Astrocyte (in vitro differentiated cells and primary cell): ENCODE measurements at regions not wholly inside any gene's neighbourhood (a gene's known extent, or its start where the extent isn't known, plus 50 kb on each side); places are given as distances from the start of the nearest gene placed in this dataset.

Source experiments
- DNase-seq: peaks from one replicate; pipeline ENCODE4 v3.0.0-alpha.2; 2010; ENCODE audit warnings: low read depth
- FAIRE-seq: peaks from 2 replicates; lab custom pipeline; 2011; peaks lifted over from hg19 to GRCh38; lab: Jason Lieb, UNC
- H2AFZ ChIP-seq: 2 replicates; pipeline ENCODE4 v1.6.0; 2012; ENCODE audit warnings: low read depth, low read length, inconsistent platforms
- H3K27ac ChIP-seq: 2 replicates; pipeline ENCODE4 v1.5.1; 2011; ENCODE audit warnings: low read depth, low read length, inconsistent platforms
- H3K27me3 ChIP-seq: 2 replicates; pipeline ENCODE4 v1.6.0; 2011; ENCODE audit warnings: low read length, inconsistent platforms; ENCODE audit not compliant: insufficient read depth
- H3K36me3 ChIP-seq: 2 replicates; pipeline ENCODE4 v1.5.1; 2011; ENCODE audit warnings: low read length, inconsistent platforms; ENCODE audit not compliant: insufficient read depth
- H3K4me1 ChIP-seq: 2 replicates; pipeline ENCODE4 v1.5.1; 2011; ENCODE audit warnings: low read length, inconsistent platforms; ENCODE audit not compliant: insufficient read depth
- H3K4me2 ChIP-seq: 2 replicates; pipeline ENCODE4 v1.6.0; 2012; ENCODE audit warnings: low read length, inconsistent platforms
- H3K4me3 ChIP-seq: 2 replicates; pipeline ENCODE4 v1.5.1; 2011; ENCODE audit warnings: low read depth, mild to moderate bottlenecking, low read length, inconsistent platforms; ENCODE audit not compliant: insufficient read depth
- H3K79me2 ChIP-seq: 2 replicates; pipeline ENCODE4 v1.6.0; 2012; ENCODE audit warnings: mild to moderate bottlenecking, low read length, inconsistent platforms; ENCODE audit not compliant: insufficient read depth
- H3K9ac ChIP-seq: 2 replicates; pipeline ENCODE4 v1.6.0; 2012; ENCODE audit warnings: mild to moderate bottlenecking, low read length, inconsistent platforms
- H3K9me3 ChIP-seq: 2 replicates; pipeline ENCODE4 v1.5.1; 2012; ENCODE audit warnings: low read depth, mild to moderate bottlenecking, low read length, inconsistent platforms; ENCODE audit not compliant: insufficient read depth
- H4K20me1 ChIP-seq: 2 replicates; pipeline ENCODE4 v1.6.0; 2012; ENCODE audit warnings: low read length, inconsistent platforms; ENCODE audit not compliant: insufficient read depth
- H3K27ac Mint-ChIP-seq: one replicate; pipeline ENCODE4 v1.8.0; 2021; ENCODE audit warnings: mild to moderate bottlenecking, mixed read lengths; ENCODE audit not compliant: unreplicated experiment
- H3K27me3 Mint-ChIP-seq: one replicate; pipeline ENCODE4 v1.8.0; 2021; ENCODE audit warnings: low read depth, mixed read lengths; ENCODE audit not compliant: unreplicated experiment
- H3K36me3 Mint-ChIP-seq: one replicate; pipeline ENCODE4 v1.8.0; 2021; ENCODE audit warnings: low read depth, mixed read lengths; ENCODE audit not compliant: unreplicated experiment
- H3K4me1 Mint-ChIP-seq: one replicate; pipeline ENCODE4 v1.8.0; 2021; ENCODE audit warnings: low read depth, mixed read lengths; ENCODE audit not compliant: unreplicated experiment
- H3K4me3 Mint-ChIP-seq: one replicate; pipeline ENCODE4 v1.8.0; 2021; ENCODE audit warnings: mild to moderate bottlenecking, moderate library complexity, mixed read lengths; ENCODE audit not compliant: unreplicated experiment
- H3K9me3 Mint-ChIP-seq: one replicate; pipeline ENCODE4 v1.8.0; 2021; ENCODE audit warnings: mild to moderate bottlenecking, mixed read lengths; ENCODE audit not compliant: unreplicated experiment
- CTCF ChIP-seq: IDR thresholded peaks from 2 replicates; pipeline ENCODE4 v1.5.1; 2011; ENCODE audit warnings: low read depth, mild to moderate bottlenecking, inconsistent platforms, low read length, moderate library complexity; ENCODE audit not compliant: insufficient read depth
- EZH2 ChIP-seq: IDR thresholded peaks from 2 replicates; pipeline ENCODE4 v1.6.1; 2012; ENCODE audit warnings: mild to moderate bottlenecking, low read length, inconsistent platforms; ENCODE audit not compliant: insufficient read depth

DNA sequence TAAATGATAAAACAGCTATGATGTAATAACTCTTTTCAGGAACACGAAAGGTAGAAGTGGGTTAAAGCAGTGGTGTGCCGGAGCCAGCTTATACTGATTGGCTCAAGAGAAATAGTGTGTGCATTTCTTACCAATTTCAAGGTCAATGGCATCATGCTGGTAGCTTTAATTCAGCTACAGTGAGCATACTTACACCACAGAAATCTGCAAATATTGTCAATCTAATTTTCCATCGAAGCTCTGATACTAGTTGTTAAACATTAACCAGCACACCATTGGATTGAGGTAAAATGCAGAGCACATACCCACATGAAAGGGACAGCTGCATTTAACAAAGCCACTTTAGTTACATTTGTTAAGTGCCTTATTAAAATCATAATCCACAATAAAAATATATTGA, 225.7 kb downstream of the KCNC2 start:
- Mint-ChIP-seq H3K27me3 (peaks cover 2% of the 10 kb centered on the region), H3K9me3 (no peaks in the 10 kb centered on the region)
- no peaks in the 10 kb centered on the region for H3K9me3 ChIP-seq

DNA sequence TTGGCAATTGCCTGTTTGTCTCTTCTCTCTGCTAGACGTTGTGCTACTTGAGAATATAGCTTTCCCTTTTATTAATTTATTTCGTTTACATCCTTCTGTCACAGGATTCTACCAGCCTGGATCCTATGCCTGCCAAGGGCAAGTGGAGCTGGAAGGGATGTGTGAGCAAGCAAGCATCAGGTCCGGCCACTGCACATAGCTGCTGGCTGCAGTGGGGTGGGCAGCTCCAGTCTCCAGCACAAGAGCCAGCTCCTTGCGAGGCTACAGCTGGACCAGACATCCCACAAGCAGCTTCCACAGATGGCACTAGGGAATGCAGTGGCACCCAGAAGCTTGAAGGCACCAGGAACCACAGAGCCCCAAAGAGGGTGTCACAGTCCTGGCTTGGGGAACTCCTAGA, 225.0 kb downstream of the KCNC2 start:
- no peak for FAIRE-seq
- no peaks in the 10 kb centered on the region for H3K4me1 ChIP-seq
- no peaks in the 10 kb centered on the region for H3K27me3 ChIP-seq
- Mint-ChIP-seq H3K27ac (no peak overlapping the region), H3K36me3 (no peaks in the 10 kb centered on the region), H3K9me3 (no peaks in the 10 kb centered on the region), H3K4me3 (no peak overlapping the region), H3K27me3 (peaks cover 2% of the 10 kb centered on the region), H3K4me1 (no peaks in the 10 kb centered on the region)
- H3K36me3 ChIP-seq, result no peaks in the 10 kb centered on the region
- no peaks in the 10 kb centered on the region for H4K20me1 ChIP-seq
- no peaks in the 10 kb centered on the region for H3K9me3 ChIP-seq
- no peak for DNase-seq
- no peak overlapping the region for H3K4me2 ChIP-seq
- no peak overlapping the region for H2AFZ ChIP-seq
- TF ChIP-seq CTCF, result no peak
- H3K9ac ChIP-seq, result no peak overlapping the region
- H3K27ac ChIP-seq, result no peak overlapping the region
- H3K4me3 ChIP-seq, result no peak overlapping the region
- H3K79me2 ChIP-seq, result no peaks in the 10 kb centered on the region

More for the DNA sequence above, 225.7 kb downstream of the KCNC2 start:
- no peaks in the 10 kb centered on the region for H3K36me3 Mint-ChIP-seq
- Histone ChIP-seq H2AFZ (no peak overlapping the region), H3K4me1 (no peaks in the 10 kb centered on the region), H3K9ac (no peak overlapping the region), H3K4me3 (no peak overlapping the region), H3K36me3 (no peaks in the 10 kb centered on the region), H3K79me2 (no peaks in the 10 kb centered on the region), H3K27ac (no peak overlapping the region), H3K4me2 (no peak overlapping the region), H3K27me3 (no peaks in the 10 kb centered on the region), H4K20me1 (no peaks in the 10 kb centered on the region)
- no peak overlapping the region for H3K27ac Mint-ChIP-seq
- TF ChIP-seq CTCF (no peak), EZH2 (no peak)
- FAIRE-seq, result no peak
- no peak for DNase-seq
- no peaks in the 10 kb centered on the region for H3K4me1 Mint-ChIP-seq
- H3K4me3 Mint-ChIP-seq, result no peak overlapping the region

DNA sequence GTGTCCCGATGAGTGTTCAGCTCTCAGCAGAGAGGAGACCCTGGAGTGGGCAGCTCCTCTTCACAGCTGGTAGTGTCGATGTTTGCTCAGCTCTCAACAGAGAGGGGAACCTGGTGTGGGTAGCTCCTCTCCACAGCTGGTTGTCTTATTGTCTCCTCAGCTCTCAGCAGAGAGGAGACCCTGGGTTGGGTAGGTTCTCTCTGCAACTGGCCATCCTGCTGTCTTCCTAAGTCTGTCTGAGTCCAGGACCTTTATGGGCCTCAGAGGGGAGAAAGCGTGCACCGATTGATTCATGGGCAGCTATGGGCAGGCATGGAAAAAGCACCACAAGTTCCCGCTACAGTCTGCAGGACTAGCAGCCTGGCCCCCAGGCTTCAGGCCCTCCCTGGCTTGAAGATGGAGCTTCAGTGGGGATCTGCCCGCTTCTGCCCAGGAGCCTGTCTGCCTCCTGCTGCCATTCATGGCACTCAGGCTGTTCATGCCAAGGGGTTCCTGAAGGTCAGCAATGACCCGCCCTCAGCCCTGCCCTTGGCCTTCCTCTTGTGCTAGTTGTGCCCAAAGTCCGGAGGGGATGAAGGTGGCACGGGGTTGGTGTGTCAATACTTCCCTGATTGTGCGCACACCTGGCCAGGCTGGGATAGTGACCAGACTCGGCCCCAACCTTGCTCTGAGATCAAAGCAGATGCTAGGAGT, 224.2 kb downstream of the KCNC2 start:
- H3K9me3 ChIP-seq, result no peaks in the 10 kb centered on the region
- no peak overlapping the region for H3K27ac Mint-ChIP-seq
- H3K9me3 Mint-ChIP-seq, result no peaks in the 10 kb centered on the region
- no peaks in the 10 kb centered on the region for H3K4me1 ChIP-seq
- H3K27me3 ChIP-seq, result no peaks in the 10 kb centered on the region
- H2AFZ ChIP-seq, result no peak overlapping the region
- no peaks in the 10 kb centered on the region for H4K20me1 ChIP-seq
- H3K36me3 Mint-ChIP-seq, result no peaks in the 10 kb centered on the region
- no peaks in the 10 kb centered on the region for H3K4me1 Mint-ChIP-seq
- H3K79me2 ChIP-seq, result no peaks in the 10 kb centered on the region
- FAIRE-seq (no peak), DNase-seq (no peak)
- no peak overlapping the region for H3K4me2 ChIP-seq
- no peak overlapping the region for H3K4me3 Mint-ChIP-seq
- H3K36me3 ChIP-seq, result no peaks in the 10 kb centered on the region
- no peak overlapping the region for H3K4me3 ChIP-seq
- peaks cover 2% of the 10 kb centered on the region for H3K27me3 Mint-ChIP-seq
- no peak overlapping the region for H3K27ac ChIP-seq
- H3K9ac ChIP-seq, result no peak overlapping the region
- TF ChIP-seq EZH2 (no peak), CTCF (no peak)
